Smooth muscle cell (in vitro differentiated cells): ENCODE measurements at regions not wholly inside any gene's neighbourhood (a gene's known extent, or its start where the extent isn't known, plus 50 kb on each side); places are given as distances from the start of the nearest gene placed in this dataset.

Source experiments
- DNase-seq: peaks from one replicate; lab custom pipeline; 2025; ENCODE audit not compliant: unreplicated experiment; lab: John Stamatoyannopoulos, UW
- H2AFZ ChIP-seq: fragments of 200-600 bp; sonication (generic); 2 replicates; pipeline ENCODE4 v1.6.0; 2016; ENCODE audit warnings: antibody characterized with exemption, low read depth, mild to moderate bottlenecking
- H3F3A ChIP-seq: fragments of 200-600 bp; sonication (generic); 2 replicates; pipeline ENCODE4 v1.6.0; 2017; ENCODE audit warnings: antibody characterized with exemption, low read depth
- H3K27ac ChIP-seq: fragments of 200-600 bp; sonication (generic); 2 replicates; pipeline ENCODE4 v1.5.1; 2016; ENCODE audit warnings: low read depth, mild to moderate bottlenecking
- H3K27me3 ChIP-seq: fragments of 200-600 bp; sonication (generic); 2 replicates; pipeline ENCODE4 v1.6.1; 2016; ENCODE audit warnings: low read depth, mild to moderate bottlenecking
- H3K36me3 ChIP-seq: fragments of 200-600 bp; sonication (generic); 2 replicates; pipeline ENCODE4 v1.5.1; 2016; ENCODE audit warnings: low read depth
- H3K4me1 ChIP-seq: fragments of 200-600 bp; sonication (generic); 2 replicates; pipeline ENCODE4 v1.5.1; 2016; ENCODE audit warnings: low read depth
- H3K4me2 ChIP-seq: fragments of 200-600 bp; sonication (generic); 2 replicates; pipeline ENCODE4 v1.6.0; 2016; ENCODE audit warnings: mild to moderate bottlenecking
- H3K4me3 ChIP-seq: fragments of 200-600 bp; sonication (generic); 2 replicates; pipeline ENCODE4 v1.5.1; 2016; ENCODE audit warnings: mild to moderate bottlenecking
- H3K79me2 ChIP-seq: fragments of 200-600 bp; sonication (generic); 2 replicates; pipeline ENCODE4 v1.6.0; 2016; ENCODE audit warnings: low read depth, mild to moderate bottlenecking
- H3K9ac ChIP-seq: fragments of 200-600 bp; sonication (generic); 2 replicates; pipeline ENCODE4 v1.6.0; 2016; ENCODE audit warnings: low read depth
- H3K9me3 ChIP-seq: fragments of 200-600 bp; sonication (generic); replicated peaks from 2 replicates; pipeline ENCODE4 v1.5.1; 2016; ENCODE audit warnings: low read depth
- H4K20me1 ChIP-seq: fragments of 200-600 bp; sonication (generic); 2 replicates; pipeline ENCODE4 v1.6.0; 2016; ENCODE audit warnings: low read depth
- CTCF ChIP-seq: fragments of 200-600 bp; sonication (generic); IDR thresholded peaks from 2 replicates; pipeline ENCODE4 v1.5.1; 2017; ENCODE audit warnings: borderline replicate concordance, mild to moderate bottlenecking, antibody characterized with exemption; ENCODE audit not compliant: insufficient read depth, poor library complexity, severe bottlenecking
- WGBS: methylation state at CpG from one replicate; pipeline ENCODE4 v1.1.7; 2016; ENCODE audit warnings: low lambda C conversion rate; 5-methylcytosine and 5-hydroxymethylcytosine counted together

GRCh38 chr4:23130845-23131244 lies 438.1 kb downstream of the GBA3 start:
- Histone ChIP-seq H3K27me3 (no peaks in the 10 kb centered on the region), H3K36me3 (no peaks in the 10 kb centered on the region), H3K4me1 (no peaks in the 10 kb centered on the region), H3K4me3 (no peak overlapping the region), H3K27ac (no peak overlapping the region), H2AFZ (no peak overlapping the region), H3K79me2 (no peaks in the 10 kb centered on the region), H4K20me1 (no peaks in the 10 kb centered on the region), H3K4me2 (no peak overlapping the region), H3F3A (no peaks in the 10 kb centered on the region), H3K9ac (no peak overlapping the region), H3K9me3 (no peaks in the 10 kb centered on the region)
- no peak for TF ChIP-seq CTCF
- WGBS, result 86% methylated on average over 2 of the region's 2 CpGs
- no peak for DNase-seq

- H3K27ac ChIP-seq, result no peak overlapping the region
- H3K4me1 ChIP-seq, result peaks cover 4% of the 10 kb centered on the region
- H3K9me3 ChIP-seq, result no peaks in the 10 kb centered on the region
- no peak overlapping the region for H3K9ac ChIP-seq
- H3K79me2 ChIP-seq, result no peaks in the 10 kb centered on the region
- H4K20me1 ChIP-seq, result no peaks in the 10 kb centered on the region
- no peaks in the 10 kb centered on the region for H3K27me3 ChIP-seq
- H3K4me2 ChIP-seq, result no peak overlapping the region
- no peaks in the 10 kb centered on the region for H3F3A ChIP-seq
- H3K4me3 ChIP-seq, result no peak overlapping the region
- H2AFZ ChIP-seq, result no peak overlapping the region
- H3K36me3 ChIP-seq, result no peaks in the 10 kb centered on the region
- over 99% methylated on average over 6 of the region's 6 CpGs for WGBS
- TF ChIP-seq CTCF, result no peak
- DNase-seq, result no peak
These were observed 432.4 kb downstream of the GBA3 start for GRCh38 chr4:23125118-23125517.

GRCh38 chr4:23122666-23123400 lies 430.1 kb downstream of the GBA3 start:
- Histone ChIP-seq H3K4me2 (no peak overlapping the region), H3K79me2 (no peaks in the 10 kb centered on the region), H3K27me3 (peaks cover 5% of the 10 kb centered on the region), H3K27ac (no peak overlapping the region), H3K9ac (no peak overlapping the region), H3K4me3 (no peak overlapping the region), H2AFZ (no peak overlapping the region), H3F3A (no peaks in the 10 kb centered on the region), H3K4me1 (peaks cover 4% of the 10 kb centered on the region), H4K20me1 (no peaks in the 10 kb centered on the region), H3K36me3 (no peaks in the 10 kb centered on the region), H3K9me3 (no peaks in the 10 kb centered on the region)
- no peak for DNase-seq
- TF ChIP-seq CTCF, result no peak
- WGBS, result 52% methylated on average over 2 of the region's 2 CpGs

GRCh38 chr4:23120374-23120773 lies 427.6 kb downstream of the GBA3 start:
- peaks cover 5% of the 10 kb centered on the region for H3K27me3 ChIP-seq
- WGBS, result 87% methylated on average over 3 of the region's 3 CpGs

More at GRCh38 chr4:23120374-23120773, 427.6 kb downstream of the GBA3 start:
- Histone ChIP-seq H4K20me1 (no peaks in the 10 kb centered on the region), H3K36me3 (no peaks in the 10 kb centered on the region), H3K4me1 (peaks cover 4% of the 10 kb centered on the region), H3K79me2 (no peaks in the 10 kb centered on the region), H3K9ac (no peak overlapping the region), H3F3A (no peaks in the 10 kb centered on the region), H3K27ac (no peak overlapping the region), H2AFZ (no peak overlapping the region), H3K9me3 (no peaks in the 10 kb centered on the region), H3K4me3 (no peak overlapping the region), H3K4me2 (no peak overlapping the region)
- DNase-seq, result no peak
- TF ChIP-seq CTCF, result no peak
